ENCODE measurements at regions not wholly inside any gene's neighbourhood (a gene's known extent, or its start where the extent isn't known, plus 50 kb on each side); places are given as distances from the start of the nearest gene placed in this dataset.

DNA sequence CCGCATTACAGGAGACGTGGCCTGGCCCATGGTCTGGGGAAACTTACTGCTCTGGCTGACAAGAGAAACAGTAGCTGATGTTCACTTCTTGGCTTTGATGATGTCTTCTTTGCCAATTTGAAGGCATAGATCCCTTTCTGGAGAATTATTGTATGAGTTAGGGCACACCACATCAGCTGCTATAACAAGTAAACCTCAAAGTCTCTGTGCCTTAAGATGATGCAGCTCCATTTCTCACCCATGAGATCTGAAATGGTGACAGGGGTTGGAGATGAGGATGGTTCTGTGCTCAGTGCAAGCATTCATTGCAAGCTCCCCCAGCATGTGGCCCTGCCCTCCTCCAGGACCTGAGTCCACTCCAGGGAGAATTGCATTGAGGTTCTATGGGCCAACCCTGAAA, 157.4 kb downstream of the IRX5 start:
- TF ChIP-seq, protein P1, sequence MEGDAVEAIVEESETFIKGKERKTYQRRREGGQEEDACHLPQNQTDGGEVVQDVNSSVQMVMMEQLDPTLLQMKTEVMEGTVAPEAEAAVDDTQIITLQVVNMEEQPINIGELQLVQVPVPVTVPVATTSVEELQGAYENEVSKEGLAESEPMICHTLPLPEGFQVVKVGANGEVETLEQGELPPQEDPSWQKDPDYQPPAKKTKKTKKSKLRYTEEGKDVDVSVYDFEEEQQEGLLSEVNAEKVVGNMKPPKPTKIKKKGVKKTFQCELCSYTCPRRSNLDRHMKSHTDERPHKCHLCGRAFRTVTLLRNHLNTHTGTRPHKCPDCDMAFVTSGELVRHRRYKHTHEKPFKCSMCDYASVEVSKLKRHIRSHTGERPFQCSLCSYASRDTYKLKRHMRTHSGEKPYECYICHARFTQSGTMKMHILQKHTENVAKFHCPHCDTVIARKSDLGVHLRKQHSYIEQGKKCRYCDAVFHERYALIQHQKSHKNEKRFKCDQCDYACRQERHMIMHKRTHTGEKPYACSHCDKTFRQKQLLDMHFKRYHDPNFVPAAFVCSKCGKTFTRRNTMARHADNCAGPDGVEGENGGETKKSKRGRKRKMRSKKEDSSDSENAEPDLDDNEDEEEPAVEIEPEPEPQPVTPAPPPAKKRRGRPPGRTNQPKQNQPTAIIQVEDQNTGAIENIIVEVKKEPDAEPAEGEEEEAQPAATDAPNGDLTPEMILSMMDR (IDR thresholded peaks at IDR 0.05): no peak
- no peak for TF ChIP-seq POLR2A (IDR thresholded peaks at IDR 0.05)
- no peak for TF ChIP-seq POLR2AphosphoS5 (IDR thresholded peaks at IDR 0.05)
